ENCODE measurements at regions not wholly inside any gene's neighbourhood (a gene's known extent, or its start where the extent isn't known, plus 50 kb on each side); places are given as distances from the start of the nearest gene placed in this dataset.

- Histone ChIP-seq H3K27me3 (ENCODE audit: control insufficient read depth, insufficient read depth, low read length) (no peaks in the 10 kb centered on the region), H3K4me3 (ENCODE audit: low read depth, low read length) (no peak overlapping the region), H3K36me3 (ENCODE audit: control insufficient read depth, insufficient read depth, low read length) (no peaks in the 10 kb centered on the region)
- no peak for DNase-seq (ENCODE audit: low read depth)
- CTCF ChIA-PET, result no interaction called here
- TF ChIP-seq CTCF (IDR thresholded peaks at IDR 0.05; ENCODE audit: insufficient read depth, low read depth, low read length), result no peak
- POLR2A ChIA-PET, result no interaction called here
These were observed 459.1 kb upstream of the CDH4 start for GRCh38 chr20:60792941-60793340.

- H3K27me3 ChIP-seq (ENCODE audit: control insufficient read depth, insufficient read depth, low read length), result no peaks in the 10 kb centered on the region
- no peak for TF ChIP-seq CTCF (IDR thresholded peaks at IDR 0.05; ENCODE audit: insufficient read depth, low read depth, low read length)
- CTCF ChIA-PET, result no interaction called here
These were observed 457.4 kb upstream of the CDH4 start for GRCh38 chr20:60794674-60795073.

GRCh38 chr20:60795651-60796050 is 456.4 kb upstream of the CDH4 start:
- DNase-seq (ENCODE audit: low read depth), result no peak
- H3K27me3 ChIP-seq (ENCODE audit: control insufficient read depth, insufficient read depth, low read length), result no peaks in the 10 kb centered on the region
- no peak for TF ChIP-seq CTCF (IDR thresholded peaks at IDR 0.05; ENCODE audit: insufficient read depth, low read depth, low read length)
- POLR2A ChIA-PET, result no interaction called here
- H3K4me3 ChIP-seq (ENCODE audit: low read depth, low read length), result no peak overlapping the region
- H3K36me3 ChIP-seq (ENCODE audit: control insufficient read depth, insufficient read depth, low read length), result no peaks in the 10 kb centered on the region
- CTCF ChIA-PET, result no interaction called here

More at GRCh38 chr20:60794674-60795073, 457.4 kb upstream of the CDH4 start:
- POLR2A ChIA-PET, result no interaction called here
- Histone ChIP-seq H3K4me3 (ENCODE audit: low read depth, low read length) (no peak overlapping the region), H3K36me3 (ENCODE audit: control insufficient read depth, insufficient read depth, low read length) (no peaks in the 10 kb centered on the region)
- no peak for DNase-seq (ENCODE audit: low read depth)

- no peak for TF ChIP-seq CTCF (IDR thresholded peaks at IDR 0.05; ENCODE audit: insufficient read depth, low read depth, low read length)
- ChIA-PET POLR2A (no interaction called here), CTCF (no interaction called here)
- Histone ChIP-seq H3K36me3 (ENCODE audit: control insufficient read depth, insufficient read depth, low read length) (no peaks in the 10 kb centered on the region), H3K4me3 (ENCODE audit: low read depth, low read length) (no peak overlapping the region), H3K27me3 (ENCODE audit: control insufficient read depth, insufficient read depth, low read length) (no peaks in the 10 kb centered on the region)
- no peak for DNase-seq (ENCODE audit: low read depth)
These were observed 451.9 kb upstream of the CDH4 start for GRCh38 chr20:60800185-60800584.

- Histone ChIP-seq H3K27me3 (ENCODE audit: control insufficient read depth, insufficient read depth, low read length) (no peaks in the 10 kb centered on the region), H3K36me3 (ENCODE audit: control insufficient read depth, insufficient read depth, low read length) (no peaks in the 10 kb centered on the region), H3K4me3 (ENCODE audit: low read depth, low read length) (no peak overlapping the region)
- ChIA-PET CTCF (no interaction called here), POLR2A (no interaction called here)
- DNase-seq (ENCODE audit: low read depth), result no peak
- TF ChIP-seq CTCF (IDR thresholded peaks at IDR 0.05; ENCODE audit: insufficient read depth, low read depth, low read length), result no peak
These were observed 449.4 kb upstream of the CDH4 start for GRCh38 chr20:60802676-60803075.
